ENCODE measurements at regions not wholly inside any gene's neighbourhood (a gene's known extent, or its start where the extent isn't known, plus 50 kb on each side); places are given as distances from the start of the nearest gene placed in this dataset.

DNA sequence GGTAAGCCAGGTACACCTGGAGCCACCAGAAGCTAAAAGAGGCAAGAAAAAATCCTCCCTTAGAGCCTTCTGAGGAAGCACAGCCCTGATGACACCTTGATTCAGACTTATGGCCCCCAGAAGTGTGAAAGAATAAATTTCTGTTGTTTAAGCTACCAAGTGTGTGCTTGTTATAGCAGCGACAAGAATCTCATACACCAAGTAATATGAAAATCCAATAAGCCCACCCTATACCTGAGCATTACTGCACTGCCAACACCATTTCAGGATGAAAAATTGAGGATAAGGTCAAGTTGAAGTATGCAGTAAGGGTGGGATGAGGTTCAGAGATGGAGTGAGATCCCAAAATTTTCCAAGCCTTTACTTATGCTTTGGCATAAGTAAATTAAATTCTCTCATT lies 163.6 kb upstream of the CCDC196 start:
- no peak for TF ChIP-seq POLR2A (IDR thresholded peaks at IDR 0.05)
- TF ChIP-seq, protein P1, sequence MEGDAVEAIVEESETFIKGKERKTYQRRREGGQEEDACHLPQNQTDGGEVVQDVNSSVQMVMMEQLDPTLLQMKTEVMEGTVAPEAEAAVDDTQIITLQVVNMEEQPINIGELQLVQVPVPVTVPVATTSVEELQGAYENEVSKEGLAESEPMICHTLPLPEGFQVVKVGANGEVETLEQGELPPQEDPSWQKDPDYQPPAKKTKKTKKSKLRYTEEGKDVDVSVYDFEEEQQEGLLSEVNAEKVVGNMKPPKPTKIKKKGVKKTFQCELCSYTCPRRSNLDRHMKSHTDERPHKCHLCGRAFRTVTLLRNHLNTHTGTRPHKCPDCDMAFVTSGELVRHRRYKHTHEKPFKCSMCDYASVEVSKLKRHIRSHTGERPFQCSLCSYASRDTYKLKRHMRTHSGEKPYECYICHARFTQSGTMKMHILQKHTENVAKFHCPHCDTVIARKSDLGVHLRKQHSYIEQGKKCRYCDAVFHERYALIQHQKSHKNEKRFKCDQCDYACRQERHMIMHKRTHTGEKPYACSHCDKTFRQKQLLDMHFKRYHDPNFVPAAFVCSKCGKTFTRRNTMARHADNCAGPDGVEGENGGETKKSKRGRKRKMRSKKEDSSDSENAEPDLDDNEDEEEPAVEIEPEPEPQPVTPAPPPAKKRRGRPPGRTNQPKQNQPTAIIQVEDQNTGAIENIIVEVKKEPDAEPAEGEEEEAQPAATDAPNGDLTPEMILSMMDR (IDR thresholded peaks at IDR 0.05): no peak

All from body of pancreas (tissue), 4 donors.